ENCODE measurements at regions not wholly inside any gene's neighbourhood (a gene's known extent, or its start where the extent isn't known, plus 50 kb on each side); places are given as distances from the start of the nearest gene placed in this dataset.
"Not testable (repeated sequence)": the region's sequence is repeated elsewhere in the genome, so short reads cannot be mapped to it uniquely, and the experiment has no call there.

DNA sequence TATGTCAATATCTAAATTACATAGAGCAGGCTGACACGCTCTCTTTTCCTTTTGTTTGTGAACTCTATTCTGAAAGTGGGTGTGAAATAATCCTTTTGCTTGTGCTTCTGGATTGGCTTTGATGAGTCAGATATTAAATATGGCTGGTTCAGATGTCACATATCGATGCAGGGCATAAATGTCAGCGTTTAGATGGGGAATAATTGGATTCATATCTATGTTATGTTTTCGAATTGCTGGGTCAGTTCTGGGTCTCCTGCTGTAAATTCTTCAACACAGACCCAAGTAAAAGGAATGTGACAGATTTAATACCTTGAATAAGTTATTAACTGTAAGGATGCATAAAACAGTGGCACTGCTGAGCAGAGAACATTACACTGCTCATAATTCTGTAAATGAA, 118.7 kb upstream of the SNX2 start:
- TF ChIP-seq, protein P1, sequence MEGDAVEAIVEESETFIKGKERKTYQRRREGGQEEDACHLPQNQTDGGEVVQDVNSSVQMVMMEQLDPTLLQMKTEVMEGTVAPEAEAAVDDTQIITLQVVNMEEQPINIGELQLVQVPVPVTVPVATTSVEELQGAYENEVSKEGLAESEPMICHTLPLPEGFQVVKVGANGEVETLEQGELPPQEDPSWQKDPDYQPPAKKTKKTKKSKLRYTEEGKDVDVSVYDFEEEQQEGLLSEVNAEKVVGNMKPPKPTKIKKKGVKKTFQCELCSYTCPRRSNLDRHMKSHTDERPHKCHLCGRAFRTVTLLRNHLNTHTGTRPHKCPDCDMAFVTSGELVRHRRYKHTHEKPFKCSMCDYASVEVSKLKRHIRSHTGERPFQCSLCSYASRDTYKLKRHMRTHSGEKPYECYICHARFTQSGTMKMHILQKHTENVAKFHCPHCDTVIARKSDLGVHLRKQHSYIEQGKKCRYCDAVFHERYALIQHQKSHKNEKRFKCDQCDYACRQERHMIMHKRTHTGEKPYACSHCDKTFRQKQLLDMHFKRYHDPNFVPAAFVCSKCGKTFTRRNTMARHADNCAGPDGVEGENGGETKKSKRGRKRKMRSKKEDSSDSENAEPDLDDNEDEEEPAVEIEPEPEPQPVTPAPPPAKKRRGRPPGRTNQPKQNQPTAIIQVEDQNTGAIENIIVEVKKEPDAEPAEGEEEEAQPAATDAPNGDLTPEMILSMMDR (IDR thresholded peaks at IDR 0.05; ENCODE audit: partially characterized antibody, unreplicated experiment), result no peak
- Mint-ChIP-seq H3K4me1 (ENCODE audit: low read depth, unreplicated experiment) (no peaks in the 10 kb centered on the region), H3K27ac (ENCODE audit: unreplicated experiment) (no peak overlapping the region), H3K4me3 (ENCODE audit: unreplicated experiment) (no peak overlapping the region), H3K9me3 (ENCODE audit: unreplicated experiment) (no peaks in the 10 kb centered on the region), H3K27me3 (ENCODE audit: unreplicated experiment) (no peaks in the 10 kb centered on the region), H3K36me3 (ENCODE audit: unreplicated experiment) (no peaks in the 10 kb centered on the region)
- no peak for DNase-seq

DNA sequence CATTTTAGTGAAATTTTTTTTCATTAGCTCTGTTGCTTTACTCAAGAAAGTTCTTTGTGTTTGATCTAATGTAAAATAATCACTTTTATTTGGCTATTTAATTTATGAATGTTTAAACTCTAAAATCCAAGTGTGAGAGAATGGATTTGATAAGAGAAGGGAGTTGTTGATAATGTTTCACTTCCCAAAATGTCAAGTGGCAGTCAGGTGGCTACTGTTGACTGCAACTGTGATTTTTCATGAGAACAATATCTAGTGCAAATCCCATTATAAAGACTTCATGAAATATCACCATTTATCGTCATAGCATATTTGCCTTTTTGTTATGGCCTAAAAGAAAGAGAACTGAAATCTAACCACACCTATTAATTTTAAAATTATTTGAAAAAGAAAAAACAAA, 118.3 kb upstream of the SNX2 start:
- H3K9me3 Mint-ChIP-seq (ENCODE audit: unreplicated experiment), result no peaks in the 10 kb centered on the region
- H3K4me3 Mint-ChIP-seq (ENCODE audit: unreplicated experiment), result no peak overlapping the region
- TF ChIP-seq, protein P1 (IDR thresholded peaks at IDR 0.05; ENCODE audit: partially characterized antibody, unreplicated experiment), result no peak
- no peak for DNase-seq
- H3K27me3 Mint-ChIP-seq (ENCODE audit: unreplicated experiment), result no peaks in the 10 kb centered on the region
- no peaks in the 10 kb centered on the region for H3K4me1 Mint-ChIP-seq (ENCODE audit: low read depth, unreplicated experiment)
- H3K27ac Mint-ChIP-seq (ENCODE audit: unreplicated experiment), result no peak overlapping the region
- H3K36me3 Mint-ChIP-seq (ENCODE audit: unreplicated experiment), result no peaks in the 10 kb centered on the region

DNA sequence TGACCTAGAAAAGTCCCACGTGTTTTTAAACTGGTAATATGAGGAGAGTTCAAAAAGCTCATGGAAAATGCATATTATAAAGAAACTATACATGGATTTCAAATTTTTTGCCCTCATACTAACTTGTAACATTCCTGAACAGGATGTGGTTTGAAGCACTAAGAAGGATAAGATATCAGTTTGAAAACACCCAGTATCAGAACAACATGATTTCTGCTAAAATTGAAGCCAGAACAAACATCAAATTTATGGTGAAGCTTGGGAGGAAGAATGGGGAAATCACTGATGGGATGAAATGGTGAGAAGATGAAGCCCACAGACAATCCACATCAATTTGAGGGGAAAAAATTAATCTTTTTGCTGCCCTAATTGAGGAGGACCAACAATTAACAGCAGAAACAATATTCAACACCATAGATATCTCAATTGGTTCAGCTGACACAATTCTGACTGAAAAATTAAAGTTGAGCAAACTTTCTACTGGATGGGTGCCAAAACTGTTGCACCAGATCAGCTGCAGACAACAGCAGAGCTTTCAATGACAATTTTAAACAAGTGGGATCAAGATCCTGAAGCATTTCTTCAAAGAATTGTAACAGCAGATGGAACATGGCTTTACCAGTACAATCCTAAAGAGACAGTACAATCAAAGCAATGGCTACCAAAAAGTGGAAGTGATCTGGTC, 113.2 kb upstream of the SNX2 start:
- no peak for DNase-seq
- Mint-ChIP-seq H3K4me3 (ENCODE audit: unreplicated experiment) (no peak overlapping the region), H3K9me3 (ENCODE audit: unreplicated experiment) (no peaks in the 10 kb centered on the region), H3K36me3 (ENCODE audit: unreplicated experiment) (no peaks in the 10 kb centered on the region), H3K27ac (ENCODE audit: unreplicated experiment) (no peak overlapping the region), H3K27me3 (ENCODE audit: unreplicated experiment) (no peaks in the 10 kb centered on the region), H3K4me1 (ENCODE audit: low read depth, unreplicated experiment) (no peaks in the 10 kb centered on the region)
- TF ChIP-seq, protein P1 (IDR thresholded peaks at IDR 0.05; ENCODE audit: partially characterized antibody, unreplicated experiment), result no peak

DNA sequence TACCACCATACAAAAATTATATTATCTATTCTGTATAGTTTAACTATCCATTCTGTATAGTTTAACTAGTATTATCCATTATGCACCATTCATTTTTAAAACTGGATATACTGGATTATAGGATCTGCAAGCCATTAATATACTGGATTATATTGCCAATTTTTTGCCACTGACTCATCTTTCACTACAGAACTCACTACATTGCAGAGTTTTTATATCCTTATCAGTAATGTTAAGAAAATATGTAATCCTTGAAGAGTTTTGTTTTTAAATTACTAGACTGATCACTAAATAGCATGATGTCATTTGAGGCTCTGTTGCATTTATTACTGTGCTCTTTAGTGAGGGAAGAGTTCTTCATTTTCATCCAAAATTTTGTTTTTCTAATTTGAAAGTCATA, 109.8 kb upstream of the SNX2 start:
- H3K27me3 Mint-ChIP-seq (ENCODE audit: unreplicated experiment), result no peaks in the 10 kb centered on the region
- no peak overlapping the region for H3K4me3 Mint-ChIP-seq (ENCODE audit: unreplicated experiment)
- H3K36me3 Mint-ChIP-seq (ENCODE audit: unreplicated experiment), result no peaks in the 10 kb centered on the region
- TF ChIP-seq, protein P1 (IDR thresholded peaks at IDR 0.05; ENCODE audit: partially characterized antibody, unreplicated experiment), result no peak
- no peaks in the 10 kb centered on the region for H3K9me3 Mint-ChIP-seq (ENCODE audit: unreplicated experiment)
- DNase-seq, result no peak
- no peaks in the 10 kb centered on the region for H3K4me1 Mint-ChIP-seq (ENCODE audit: low read depth, unreplicated experiment)
- H3K27ac Mint-ChIP-seq (ENCODE audit: unreplicated experiment), result no peak overlapping the region

DNA sequence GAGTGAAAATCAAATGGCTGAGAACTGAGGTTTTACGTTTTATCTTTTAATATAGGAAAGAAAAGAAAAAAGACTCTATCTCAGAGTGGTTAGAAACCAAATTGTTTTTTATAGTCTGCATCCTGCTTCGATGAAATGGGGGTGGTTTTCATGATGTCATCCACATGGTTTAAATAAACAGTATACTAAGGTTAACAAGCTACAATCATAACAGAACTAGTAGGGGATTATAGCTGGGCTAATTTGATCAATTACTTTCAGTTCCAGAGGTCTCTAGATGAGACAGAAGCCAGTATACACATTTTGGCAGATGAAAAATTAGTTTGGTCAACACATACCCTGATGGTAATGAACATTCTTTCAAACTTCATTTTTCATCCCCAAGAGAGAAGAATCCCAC, 106.3 kb upstream of the SNX2 start:
- TF ChIP-seq, protein P1 (IDR thresholded peaks at IDR 0.05; ENCODE audit: partially characterized antibody, unreplicated experiment), result no peak
- no peak for DNase-seq
- no peak overlapping the region for H3K27ac Mint-ChIP-seq (ENCODE audit: unreplicated experiment)
- no peaks in the 10 kb centered on the region for H3K27me3 Mint-ChIP-seq (ENCODE audit: unreplicated experiment)
- H3K9me3 Mint-ChIP-seq (ENCODE audit: unreplicated experiment), result no peaks in the 10 kb centered on the region
- H3K36me3 Mint-ChIP-seq (ENCODE audit: unreplicated experiment), result no peaks in the 10 kb centered on the region
- no peak overlapping the region for H3K4me3 Mint-ChIP-seq (ENCODE audit: unreplicated experiment)
- no peaks in the 10 kb centered on the region for H3K4me1 Mint-ChIP-seq (ENCODE audit: low read depth, unreplicated experiment)

DNA sequence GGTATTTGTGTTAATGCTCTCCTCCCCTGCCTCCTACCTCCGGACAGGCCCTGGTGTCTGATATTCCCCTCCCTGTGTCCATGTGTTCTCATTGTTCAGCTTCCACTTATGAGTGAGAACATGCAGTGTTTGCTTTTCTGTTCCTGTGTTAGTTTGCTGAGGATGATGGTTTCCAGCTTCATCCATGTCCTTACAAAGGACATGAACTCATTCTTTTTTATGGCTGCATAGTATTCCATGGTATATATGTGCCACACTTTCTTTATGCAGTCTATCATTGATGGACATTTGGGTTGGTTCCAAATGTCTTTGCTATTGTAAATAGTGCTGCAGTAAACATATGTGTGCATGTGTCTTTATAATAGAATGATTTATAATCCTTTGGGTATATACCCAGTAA, 105.2 kb upstream of the SNX2 start:
- not testable (repeated sequence) for H3K9me3 Mint-ChIP-seq (ENCODE audit: unreplicated experiment); H3K4me1 Mint-ChIP-seq (ENCODE audit: low read depth, unreplicated experiment); DNase-seq; H3K27me3 Mint-ChIP-seq (ENCODE audit: unreplicated experiment); H3K4me3 Mint-ChIP-seq (ENCODE audit: unreplicated experiment); H3K36me3 Mint-ChIP-seq (ENCODE audit: unreplicated experiment); H3K27ac Mint-ChIP-seq (ENCODE audit: unreplicated experiment)
